GM19452 (cell line): ENCODE measurements at regions not wholly inside any gene's neighbourhood (a gene's known extent, or its start where the extent isn't known, plus 50 kb on each side); places are given as distances from the start of the nearest gene placed in this dataset.

ENCODE experiments used
- ATAC-seq: cut with Tn5 transposase; IDR thresholded peaks from one replicate; pipeline ENCODE4 v1.9.1; 2021; ENCODE audit not compliant: unreplicated experiment

GRCh38 chr2:128768041-128768440, 449.4 kb upstream of the HS6ST1 start:
- no peak for ATAC-seq

GRCh38 chr2:128769457-128770142, 450.9 kb upstream of the HS6ST1 start:
- ATAC-seq: no peak

- no peak for ATAC-seq
Measured at GRCh38 chr2:128770143-128771085, 451.7 kb upstream of the HS6ST1 start.

GRCh38 chr2:128771401-128771800, 452.7 kb upstream of the HS6ST1 start:
- no peak for ATAC-seq

GRCh38 chr2:128772671-128773070, 454.0 kb upstream of the HS6ST1 start:
- no peak for ATAC-seq

- no peak for ATAC-seq
Measured at GRCh38 chr2:128773641-128774319, 455.1 kb upstream of the HS6ST1 start.

- no peak for ATAC-seq
Measured at GRCh38 chr2:128774320-128775216, 455.9 kb upstream of the HS6ST1 start.

GRCh38 chr2:128775217-128775913, 456.7 kb upstream of the HS6ST1 start:
- ATAC-seq: no peak

GRCh38 chr2:128775914-128776285, 457.2 kb upstream of the HS6ST1 start:
- ATAC-seq: no peak

GRCh38 chr2:128776461-128777195, 458.0 kb upstream of the HS6ST1 start:
- ATAC-seq: no peak

GRCh38 chr2:128777196-128778035, 458.7 kb upstream of the HS6ST1 start:
- no peak for ATAC-seq

- ATAC-seq: no peak
Measured at GRCh38 chr2:128778843-128779242, 460.2 kb upstream of the HS6ST1 start.

GRCh38 chr2:128779301-128780095, 460.8 kb upstream of the HS6ST1 start:
- ATAC-seq: no peak

- ATAC-seq: no peak
Measured at GRCh38 chr2:128780434-128781080, 461.9 kb upstream of the HS6ST1 start.

- ATAC-seq: no peak
Measured at GRCh38 chr2:128781166-128781565, 462.5 kb upstream of the HS6ST1 start.

GRCh38 chr2:128781585-128782385, 463.1 kb upstream of the HS6ST1 start:
- ATAC-seq: no peak
